Nucleus accumbens (tissue), 56 donors: ENCODE measurements at regions not wholly inside any gene's neighbourhood (a gene's known extent, or its start where the extent isn't known, plus 50 kb on each side); places are given as distances from the start of the nearest gene placed in this dataset.
A peak's percentile ranks its signal among the peaks of the same experiment; 100 is the strongest.
"Not testable (repeated sequence)": the region's sequence is repeated elsewhere in the genome, so short reads cannot be mapped to it uniquely, and the experiment has no call there.

Source experiments
- DNase-seq, 56 donors: peaks; one replicate each; lab custom pipeline; 2025; lab: John Stamatoyannopoulos, UW

GRCh38 chr2:176423819-176424218 is 154.6 kb downstream of the MTX2 start:
- no peak for DNase-seq

GRCh38 chr2:176424746-176425145 is 155.5 kb downstream of the MTX2 start:
- DNase-seq = no peak

DNA sequence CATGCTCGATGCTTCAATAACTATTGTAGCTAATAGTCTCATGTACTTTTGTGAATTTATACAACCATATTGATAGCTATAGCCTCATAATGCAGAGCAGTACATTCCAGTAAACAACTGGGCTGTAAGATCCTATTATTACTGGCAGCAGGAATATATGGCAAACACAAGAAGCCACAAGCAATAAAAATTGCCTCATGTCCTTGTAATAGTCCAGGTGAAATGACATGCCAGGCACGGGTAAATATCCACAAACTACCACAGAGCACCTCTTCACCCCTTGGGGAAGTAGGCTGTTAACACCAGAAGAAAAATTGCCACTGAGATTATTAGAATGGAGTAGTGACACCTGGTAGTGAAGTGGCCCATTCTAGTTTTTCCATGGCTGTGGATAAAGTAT is 158.3 kb downstream of the MTX2 start:
- DNase-seq = no peak

- DNase-seq = not testable (repeated sequence)
These were observed 159.8 kb downstream of the MTX2 start for GRCh38 chr2:176428944-176429469.

DNA sequence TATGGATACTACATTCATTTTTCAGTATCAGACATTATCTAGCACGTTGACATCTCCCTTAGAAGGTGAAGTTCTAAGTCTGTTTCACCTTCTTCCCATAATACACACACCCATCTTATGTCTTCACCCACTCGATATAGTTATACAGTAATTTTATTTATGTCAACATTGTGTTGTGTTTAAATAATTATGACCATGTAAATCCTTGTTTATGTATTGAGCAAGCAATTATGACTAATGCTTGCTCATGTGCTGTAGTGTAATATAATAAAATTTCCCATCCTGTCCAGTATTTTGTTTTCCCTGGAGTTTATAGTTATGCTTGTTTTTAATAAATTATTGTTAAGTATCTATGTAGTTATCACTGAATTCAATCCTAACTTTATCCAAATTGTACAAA is 163.2 kb downstream of the MTX2 start:
- DNase-seq = no peak

GRCh38 chr2:176435729-176436128 is 166.5 kb downstream of the MTX2 start:
- DNase-seq = no peak

DNA sequence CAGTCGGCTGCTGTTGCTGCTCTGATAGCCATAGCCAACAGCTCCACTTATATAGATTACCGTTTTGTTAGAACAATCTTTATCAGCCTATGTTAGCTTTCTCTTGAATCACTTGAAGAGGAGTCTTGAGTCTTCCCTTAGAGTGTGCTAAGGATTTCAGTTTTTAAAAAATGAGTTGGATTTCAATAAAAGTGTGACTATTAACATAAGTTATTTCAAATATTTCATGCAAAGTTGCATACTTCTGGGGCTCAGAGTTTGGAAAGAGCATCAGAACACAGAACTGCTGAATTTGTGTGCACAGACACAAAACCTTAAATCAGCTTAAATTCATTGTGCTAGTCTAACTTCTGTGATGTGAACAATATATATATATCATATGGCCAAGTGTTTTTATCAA is 174.7 kb downstream of the MTX2 start:
- no peak for DNase-seq

DNA sequence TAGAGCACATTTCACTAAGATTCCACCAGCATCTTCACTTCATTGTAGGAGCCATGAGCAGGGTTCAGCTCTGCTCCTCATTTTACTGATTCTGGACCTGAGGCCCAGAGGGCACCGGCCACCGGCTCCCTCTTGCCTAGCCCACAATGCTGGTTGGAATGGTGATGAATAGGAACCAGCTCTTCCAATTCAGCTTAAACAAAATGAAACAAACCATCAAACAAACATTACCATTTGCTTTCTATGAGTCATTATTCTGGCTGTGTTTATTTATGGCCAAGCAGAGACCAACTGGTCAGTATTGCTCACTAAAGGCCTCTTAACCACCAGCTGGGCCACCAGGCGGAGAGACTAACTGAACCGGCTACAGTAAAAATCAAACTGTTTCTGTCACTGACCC is 176.7 kb downstream of the MTX2 start:
- no peak for DNase-seq

GRCh38 chr2:176446718-176447414 is 177.6 kb downstream of the MTX2 start:
- DNase-seq = no peak

DNA sequence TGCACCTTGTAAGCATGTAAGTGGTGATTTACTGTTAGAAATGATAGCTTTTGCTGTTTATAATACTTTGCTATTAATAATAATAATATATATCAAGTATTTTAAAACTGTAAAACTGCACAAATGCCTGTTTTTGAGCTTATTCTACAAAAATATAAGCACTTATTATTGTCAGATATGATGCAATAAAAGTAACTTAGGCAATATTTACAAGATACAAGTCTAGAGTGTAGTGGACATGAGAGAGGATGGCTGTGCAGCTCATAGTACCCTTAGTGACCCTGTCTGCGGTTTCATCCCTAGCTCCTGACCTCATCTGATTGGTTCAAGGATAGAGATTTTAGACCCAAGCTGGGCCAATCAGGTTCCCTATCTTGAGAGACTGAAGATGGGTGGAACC is 178.4 kb downstream of the MTX2 start:
- no peak for DNase-seq

- no peak for DNase-seq
These were observed 180.6 kb downstream of the MTX2 start for GRCh38 chr2:176449852-176450251.

- DNase-seq = no peak
These were observed 184.5 kb downstream of the MTX2 start for GRCh38 chr2:176453784-176454183.

DNA sequence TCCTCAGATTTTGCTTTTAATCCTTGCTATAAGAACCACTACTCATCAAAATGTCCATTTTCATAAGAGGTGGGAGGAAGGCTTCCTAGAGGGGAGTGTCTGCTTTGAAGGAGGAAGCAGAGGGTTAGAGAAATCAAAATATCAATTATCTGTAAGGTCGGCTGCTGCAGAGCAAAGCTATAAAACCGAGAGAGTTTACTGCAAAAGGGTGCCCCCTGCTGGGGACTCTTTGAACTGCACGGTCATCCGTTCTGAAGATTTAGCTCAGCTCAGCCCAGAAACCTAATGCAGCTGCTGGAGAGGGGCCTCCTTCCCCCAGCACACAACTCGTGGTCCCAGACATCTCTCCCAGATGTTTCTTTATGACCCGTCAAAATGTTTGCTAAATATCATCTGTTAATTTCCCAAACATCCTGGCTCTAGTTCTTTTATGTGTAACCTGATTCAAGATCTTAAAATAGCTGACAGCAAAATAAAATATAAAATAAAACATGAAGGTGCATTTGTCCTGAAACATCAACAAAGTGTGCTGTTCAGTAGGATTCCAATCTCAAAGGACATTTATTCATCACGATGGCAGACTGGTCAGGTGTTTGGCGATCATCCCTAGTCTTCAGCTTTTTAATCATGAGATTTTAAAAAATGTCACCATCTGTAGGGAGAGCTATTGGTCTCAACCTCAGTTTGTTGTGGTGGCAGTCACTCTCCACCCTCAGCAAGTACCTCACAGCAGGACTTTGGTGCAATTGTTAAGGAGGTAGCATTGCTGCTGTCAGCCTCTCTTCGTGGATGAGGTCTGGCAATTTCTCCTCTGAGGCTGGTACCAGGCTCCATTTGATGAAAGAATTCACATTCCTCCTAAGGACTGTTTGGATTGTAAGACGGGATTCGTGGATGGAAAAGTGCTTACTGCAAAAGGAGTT is 185.9 kb downstream of the MTX2 start:
- DNase-seq = peak in 49 of 56 donors; percentile 3 to 94 (median 59)

DNA sequence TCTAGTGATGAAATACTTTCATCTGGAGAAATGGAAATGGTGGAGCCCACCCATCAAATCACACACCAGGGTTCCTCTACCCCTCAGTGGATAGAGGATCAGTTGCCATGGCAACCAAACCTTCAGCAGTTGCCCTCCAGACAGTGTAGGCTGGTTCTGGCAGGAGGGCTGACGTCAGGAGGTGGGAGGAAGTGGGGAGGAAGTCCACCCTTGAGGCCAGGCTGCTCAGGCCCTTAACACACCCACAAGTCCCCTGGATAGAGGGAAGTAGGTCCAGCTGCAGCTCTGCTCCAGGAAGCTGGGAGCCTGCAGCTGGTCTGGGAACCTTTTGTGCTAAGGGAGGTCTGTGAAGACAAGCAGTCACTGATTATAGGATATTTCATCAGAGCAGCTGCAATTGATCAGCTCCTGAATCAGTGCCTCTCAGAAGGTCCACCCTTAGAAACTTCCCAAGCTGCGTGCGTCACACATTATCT is 186.6 kb downstream of the MTX2 start:
- DNase-seq = no peak

DNA sequence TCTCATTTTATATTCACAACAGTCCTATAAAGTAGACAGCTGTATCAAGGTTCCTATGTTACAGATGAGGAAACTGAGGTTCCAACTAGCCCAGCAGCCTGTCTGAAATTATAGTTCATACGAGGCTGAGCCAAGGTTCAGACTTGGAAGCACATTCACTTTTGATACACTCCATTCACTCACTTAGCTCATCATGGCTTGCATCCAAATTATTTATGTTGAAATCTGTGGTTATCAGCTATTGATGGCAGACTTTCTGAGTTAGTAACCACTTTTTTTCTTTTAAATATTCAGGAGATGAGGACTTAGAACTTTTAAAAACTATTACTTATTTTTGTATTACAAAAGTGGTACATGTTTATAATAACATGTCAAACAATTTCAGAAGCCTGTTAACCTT is 188.2 kb downstream of the MTX2 start:
- no peak for DNase-seq

GRCh38 chr2:176461098-176461808 is 192.0 kb downstream of the MTX2 start:
- DNase-seq = no peak

DNA sequence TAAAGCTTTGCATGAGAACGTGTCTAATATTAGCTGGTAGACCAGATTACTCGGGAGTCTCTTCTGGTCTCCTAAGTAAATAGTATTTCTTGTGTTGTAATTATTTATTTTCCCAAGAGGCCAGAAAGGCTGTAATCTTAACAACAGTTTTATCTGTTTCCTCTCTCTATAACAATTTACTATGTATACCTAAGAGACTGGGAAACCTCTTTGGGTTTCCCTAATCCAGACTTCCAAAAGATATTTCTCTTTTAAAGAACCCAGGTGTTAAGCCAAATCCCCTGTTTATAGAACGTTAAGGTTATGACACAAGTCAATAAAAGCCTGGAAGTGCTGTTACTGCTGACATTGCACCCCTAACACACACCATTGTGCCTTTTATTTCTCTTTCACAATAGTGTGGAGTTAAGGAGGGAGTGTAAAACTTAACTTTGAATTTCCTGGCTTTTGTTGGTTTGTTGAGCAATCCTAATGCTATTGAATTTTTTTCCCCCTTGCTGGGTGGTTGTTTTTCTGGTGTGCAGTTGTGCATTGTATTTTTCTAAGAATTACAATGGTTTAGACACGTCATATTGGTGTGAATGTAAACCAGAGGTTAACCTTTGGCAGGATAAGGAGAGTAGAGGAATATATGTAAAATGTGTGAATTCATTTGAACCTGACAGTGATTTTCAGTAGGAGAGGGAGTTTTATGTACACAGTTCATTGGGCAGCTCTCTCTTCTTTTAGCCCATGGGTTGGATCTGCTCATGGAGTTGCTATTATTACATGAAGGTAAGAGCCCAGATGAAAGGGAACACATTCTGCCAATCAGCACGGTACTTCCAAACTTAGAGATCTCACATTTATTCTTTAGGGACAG is 192.8 kb downstream of the MTX2 start:
- no peak for DNase-seq

GRCh38 chr2:176463546-176463945 is 194.3 kb downstream of the MTX2 start:
- DNase-seq = no peak

- DNase-seq = peak in 36 of 56 donors; percentile 1 to 79 (median 41)
These were observed 195.8 kb downstream of the MTX2 start for GRCh38 chr2:176464886-176465564.
